PC-9 (cell line): ENCODE measurements at regions not wholly inside any gene's neighbourhood (a gene's known extent, or its start where the extent isn't known, plus 50 kb on each side); places are given as distances from the start of the nearest gene placed in this dataset.

Source experiments
- BruUV-seq: library from RNA; stranded (reverse); fragments of 400-500 nt; replicated peaks from 2 replicates; lab custom pipeline; 2021; lab: Mats Ljungman, UMichigan
- CTCF ChIA-PET: fragments of 300-600 bp; sonication (Branson Sonifier 250); formaldehyde crosslinking; loops from one replicate; lab custom pipeline; 2022; ENCODE audit warnings: antibody characterized with exemption; lab: Charles Lee
- POLR2A ChIA-PET: fragments of 300-600 bp; sonication (Branson Sonifier 250); formaldehyde crosslinking; loops from one replicate; lab custom pipeline; 2022; ENCODE audit warnings: antibody characterized with exemption; ENCODE audit not compliant: unreplicated experiment; lab: Charles Lee
- DNase-seq, 2 experiments: peaks; one replicate each; pipeline versions ENCODE4 v3.0.0 to v3.0.0-alpha.2; 2015 to 2022; ENCODE audit warnings: mixed read lengths in 1 of 2
- H2AFZ ChIP-seq: fragments of 200-600 bp; sonication (generic); 2 replicates; pipeline ENCODE4 v1.8.1; 2017; ENCODE audit warnings: antibody characterized with exemption
- H3F3A ChIP-seq: fragments of 200-600 bp; sonication (generic); 2 replicates; pipeline ENCODE4 v1.8.1; 2017; ENCODE audit warnings: antibody characterized with exemption, mild to moderate bottlenecking, low read depth; ENCODE audit not compliant: insufficient read depth
- H3K27ac ChIP-seq: fragments of 200-600 bp; sonication (generic); 2 replicates; pipeline ENCODE4 v1.6.1; 2016; ENCODE audit warnings: mixed run types
- H3K27me3 ChIP-seq: fragments of 200-600 bp; sonication (generic); 2 replicates; pipeline ENCODE4 v1.6.1; 2016; ENCODE audit warnings: low read depth, mixed run types; ENCODE audit not compliant: insufficient read depth
- H3K36me3 ChIP-seq: fragments of 200-600 bp; sonication (generic); 2 replicates; pipeline ENCODE4 v1.6.1; 2016; ENCODE audit warnings: low read depth, mixed run types
- H3K4me1 ChIP-seq: fragments of 200-600 bp; sonication (generic); replicated peaks from 2 replicates; pipeline ENCODE4 v1.6.1; 2016; ENCODE audit warnings: mixed run types; ENCODE audit not compliant: insufficient read depth
- H3K4me2 ChIP-seq: fragments of 200-600 bp; sonication (generic); 2 replicates; pipeline ENCODE4 v1.6.1; 2017; ENCODE audit warnings: mixed run types
- H3K4me3 ChIP-seq: fragments of 200-600 bp; sonication (generic); 2 replicates; pipeline ENCODE4 v1.6.1; 2016; ENCODE audit warnings: mixed run types
- H3K79me2 ChIP-seq: fragments of 200-600 bp; sonication (generic); 2 replicates; pipeline ENCODE4 v1.6.1; 2017; ENCODE audit warnings: low read depth, mixed run types
- H3K9me2 ChIP-seq: fragments of 200-600 bp; sonication (generic); 2 replicates; pipeline ENCODE4 v1.8.1; 2017; ENCODE audit warnings: mild to moderate bottlenecking; ENCODE audit not compliant: insufficient read depth
- H3K9me3 ChIP-seq: fragments of 200-600 bp; sonication (generic); 2 replicates; pipeline ENCODE4 v1.8.1; 2016; ENCODE audit warnings: low read depth; ENCODE audit not compliant: insufficient read depth
- H4K20me1 ChIP-seq: fragments of 200-600 bp; sonication (generic); 2 replicates; pipeline ENCODE4 v1.8.1; 2017; ENCODE audit not compliant: insufficient read depth
- EZH2 ChIP-seq: fragments of 200-600 bp; sonication (generic); IDR thresholded peaks from 2 replicates; pipeline ENCODE4 v1.8.0; 2017; ENCODE audit warnings: antibody characterized with exemption, low read depth
- intact Hi-C: fragments of 100-400 bp; cut with micrococcal nuclease; formaldehyde crosslinking; loops from one replicate; pipeline ENCODE4 v1.10.0; 2022; ENCODE audit not compliant: unreplicated experiment
- TF ChIP-seq, protein P1 (sequence below): fragments of 200-600 bp; sonication (generic); conservative IDR thresholded peaks from 2 replicates; pipeline ENCODE4 v1.6.1; 2017; ENCODE audit warnings: mixed run types, antibody characterized with exemption, mild to moderate bottlenecking, moderate library complexity

DNA sequence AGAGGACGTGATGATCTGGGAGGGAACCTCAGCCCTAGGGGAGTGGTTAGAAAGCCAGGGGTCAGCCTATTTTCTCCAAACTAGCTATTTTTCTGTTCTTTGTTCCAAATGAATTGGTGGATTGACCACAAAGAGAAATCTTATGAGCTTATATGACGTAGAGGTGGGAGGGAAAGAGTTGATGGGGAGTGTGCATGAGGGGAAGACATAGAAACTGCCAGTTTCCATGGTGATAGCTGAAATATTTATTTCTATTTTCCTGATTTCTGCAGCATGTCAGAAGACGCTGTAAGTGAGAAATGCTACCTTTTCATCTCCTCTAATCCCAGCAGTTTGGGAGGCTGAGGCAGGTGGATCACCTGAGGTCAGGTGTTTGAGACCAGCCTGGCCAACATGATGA, 51.4 kb upstream of the CISTR start:
- H3K9me3 ChIP-seq: no peaks in the 10 kb centered on the region; the same call in 1 of the 2 replicates
- TF ChIP-seq, protein P1, sequence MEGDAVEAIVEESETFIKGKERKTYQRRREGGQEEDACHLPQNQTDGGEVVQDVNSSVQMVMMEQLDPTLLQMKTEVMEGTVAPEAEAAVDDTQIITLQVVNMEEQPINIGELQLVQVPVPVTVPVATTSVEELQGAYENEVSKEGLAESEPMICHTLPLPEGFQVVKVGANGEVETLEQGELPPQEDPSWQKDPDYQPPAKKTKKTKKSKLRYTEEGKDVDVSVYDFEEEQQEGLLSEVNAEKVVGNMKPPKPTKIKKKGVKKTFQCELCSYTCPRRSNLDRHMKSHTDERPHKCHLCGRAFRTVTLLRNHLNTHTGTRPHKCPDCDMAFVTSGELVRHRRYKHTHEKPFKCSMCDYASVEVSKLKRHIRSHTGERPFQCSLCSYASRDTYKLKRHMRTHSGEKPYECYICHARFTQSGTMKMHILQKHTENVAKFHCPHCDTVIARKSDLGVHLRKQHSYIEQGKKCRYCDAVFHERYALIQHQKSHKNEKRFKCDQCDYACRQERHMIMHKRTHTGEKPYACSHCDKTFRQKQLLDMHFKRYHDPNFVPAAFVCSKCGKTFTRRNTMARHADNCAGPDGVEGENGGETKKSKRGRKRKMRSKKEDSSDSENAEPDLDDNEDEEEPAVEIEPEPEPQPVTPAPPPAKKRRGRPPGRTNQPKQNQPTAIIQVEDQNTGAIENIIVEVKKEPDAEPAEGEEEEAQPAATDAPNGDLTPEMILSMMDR: no peak
- no peak for TF ChIP-seq EZH2
- peak overlapping the region; percentile 72 for H3K4me2 ChIP-seq
- no peak overlapping the region for H2AFZ ChIP-seq
- H3K36me3 ChIP-seq: no peaks in the 10 kb centered on the region
- ChIA-PET POLR2A (no interaction called here), CTCF (interaction anchor here (0.7 kb wide), 1 partner anchor 152 kb away, joined by 10 read pairs; no protein-coding TSS in a partner anchor)
- BruUV-seq: no TSS peak
- H3K79me2 ChIP-seq: no peaks in the 10 kb centered on the region
- peaks cover 90% of the 10 kb centered on the region for H3K4me1 ChIP-seq
- H3K27ac ChIP-seq: peak overlapping the region; percentile 96
- no peaks in the 10 kb centered on the region for H4K20me1 ChIP-seq
- intact Hi-C loops: no loop called here
- no peak for DNase-seq
- H3K4me3 ChIP-seq: no peak overlapping the region
- H3F3A ChIP-seq: peaks cover 52% of the 10 kb centered on the region
- H3K9me2 ChIP-seq: no peaks in the 10 kb centered on the region
- H3K27me3 ChIP-seq: no peaks in the 10 kb centered on the region

DNA sequence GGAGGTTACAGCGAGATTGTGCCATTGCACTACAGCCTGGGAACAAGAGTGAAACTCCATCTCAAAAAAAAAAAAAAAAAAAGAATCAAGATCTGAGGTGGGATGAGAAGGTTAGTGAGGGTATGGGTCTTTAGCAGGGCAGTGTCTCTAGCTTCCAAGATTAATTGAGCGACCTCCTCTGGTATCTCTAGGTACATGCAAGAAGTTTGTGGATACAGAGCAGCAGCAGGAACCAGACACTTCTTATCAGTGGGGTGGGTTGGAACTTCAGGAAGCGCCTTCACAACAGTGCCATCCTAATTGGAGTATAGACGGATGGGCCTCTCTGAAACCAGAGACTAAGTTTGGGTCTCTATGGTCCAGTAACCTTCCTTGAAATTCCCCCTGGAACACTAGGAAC, 51.9 kb upstream of the CISTR start:
- Histone ChIP-seq H3F3A (peaks cover 49% of the 10 kb centered on the region), H3K36me3 (no peaks in the 10 kb centered on the region), H2AFZ (no peak overlapping the region), H3K79me2 (no peaks in the 10 kb centered on the region), H3K9me2 (no peaks in the 10 kb centered on the region), H3K4me2 (peak overlapping the region; percentile 72), H3K4me1 (peaks cover 88% of the 10 kb centered on the region), H3K4me3 (no peak overlapping the region), H4K20me1 (no peaks in the 10 kb centered on the region), H3K27ac (peak overlapping the region; percentile 96), H3K27me3 (no peaks in the 10 kb centered on the region), H3K9me3 (no peaks in the 10 kb centered on the region; the same call in 1 of the 2 replicates)
- BruUV-seq: no TSS peak
- CTCF ChIA-PET: interaction anchor here (0.7 to 1.5 kb wide), 3 partner anchors 18 to 641 kb away, joined by 4 to 10 read pairs (median 4); no protein-coding TSS in a partner anchor
- DNase-seq: peak in 1 of 2 experiments; percentile 41
- POLR2A ChIA-PET: interaction anchor here (0.5 to 0.6 kb wide), 2 partner anchors 24 to 214 kb away, joined by 3 read pairs; no protein-coding TSS in a partner anchor
- TF ChIP-seq, protein P1: peak; percentile 39; the same call in 1 of the 2 replicates
- no peak for TF ChIP-seq EZH2
- intact Hi-C loops: loop anchor here (1.0 kb wide), 3 partner anchors 22 to 64 kb away; no protein-coding TSS in a partner anchor

DNA sequence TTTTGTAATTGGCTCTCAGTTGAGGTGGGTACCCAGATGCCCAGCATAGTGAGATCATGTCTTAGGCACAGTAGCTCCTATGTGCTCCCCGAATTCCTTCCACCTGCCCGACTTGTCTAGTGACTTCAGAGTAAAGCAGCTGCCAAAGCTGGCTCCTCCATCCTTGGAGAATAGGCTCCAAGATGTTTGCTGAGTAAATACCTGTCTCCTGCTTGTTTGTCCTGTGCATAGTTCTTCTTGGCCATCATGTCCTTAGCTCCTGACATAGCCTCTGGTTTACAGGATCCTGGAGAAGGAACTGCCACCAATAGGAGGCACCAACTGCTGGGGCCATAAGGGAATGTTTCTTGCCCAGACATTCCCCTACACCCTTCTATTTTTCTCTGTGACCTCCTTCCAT, 52.6 kb upstream of the CISTR start:
- no peaks in the 10 kb centered on the region for H3K79me2 ChIP-seq
- intact Hi-C loops: loop anchor here (1.0 kb wide), 3 partner anchors 21 to 63 kb away; no protein-coding TSS in a partner anchor
- ChIA-PET POLR2A (interaction anchor here (0.6 to 0.8 kb wide), 3 partner anchors 27 to 213 kb away, joined by 3 to 11 read pairs (median 10); no protein-coding TSS in a partner anchor), CTCF (interaction anchor here (0.6 to 1.5 kb wide), 4 partner anchors 17 to 641 kb away, joined by 3 to 9 read pairs (median 4); no protein-coding TSS in a partner anchor)
- peak overlapping the region; percentile 63; the same call in 1 of the 2 replicates for H2AFZ ChIP-seq
- H3K4me3 ChIP-seq: peak overlapping the region; percentile 32; the same call in 1 of the 2 replicates
- no peaks in the 10 kb centered on the region for H3K36me3 ChIP-seq
- BruUV-seq: no TSS peak
- no peak for TF ChIP-seq EZH2
- TF ChIP-seq, protein P1: no peak
- H3K9me2 ChIP-seq: no peaks in the 10 kb centered on the region
- peak overlapping the region; percentile 72 for H3K4me2 ChIP-seq
- no peaks in the 10 kb centered on the region for H4K20me1 ChIP-seq
- H3K27me3 ChIP-seq: no peaks in the 10 kb centered on the region
- H3K27ac ChIP-seq: peak overlapping the region; percentile 96
- H3K4me1 ChIP-seq: peaks cover 81% of the 10 kb centered on the region
- H3F3A ChIP-seq: peaks cover 45% of the 10 kb centered on the region
- no peaks in the 10 kb centered on the region; the same call in 1 of the 2 replicates for H3K9me3 ChIP-seq
- DNase-seq: peak; percentile 76 to 100
